DND-41 (cell line): ENCODE measurements at regions not wholly inside any gene's neighbourhood (a gene's known extent, or its start where the extent isn't known, plus 50 kb on each side); places are given as distances from the start of the nearest gene placed in this dataset.

Source experiments
- ATAC-seq: fragments of 200-7000 bp; cut with Tn5 transposase; 3 replicates; pipeline ENCODE4 v1.9.1; 2021; ENCODE audit warnings: low read depth; ENCODE audit not compliant: insufficient read depth
- DNase-seq: peaks from one replicate; pipeline ENCODE4 v3.0.0-alpha.2; 2020
- H2AFZ ChIP-seq: 2 replicates; pipeline ENCODE4 v1.6.0; 2012; ENCODE audit warnings: low read depth, low read length
- H3K27ac ChIP-seq: 2 replicates; pipeline ENCODE4 v1.5.1; 2012; ENCODE audit warnings: low read length, inconsistent platforms
- H3K27me3 ChIP-seq: fragments of 200-600 bp; sonication (generic); 2 replicates; pipeline ENCODE4 v1.6.0; 2012; ENCODE audit warnings: low read length, mild to moderate bottlenecking, inconsistent platforms; ENCODE audit not compliant: insufficient read depth, poor library complexity
- H3K36me3 ChIP-seq: 2 replicates; pipeline ENCODE4 v1.5.1; 2012; ENCODE audit warnings: low read length, inconsistent platforms; ENCODE audit not compliant: insufficient read depth
- H3K4me1 ChIP-seq: 2 replicates; pipeline ENCODE4 v1.5.1; 2012; ENCODE audit warnings: mild to moderate bottlenecking, low read length; ENCODE audit not compliant: insufficient read depth
- H3K4me2 ChIP-seq: 2 replicates; pipeline ENCODE4 v1.6.0; 2012; ENCODE audit warnings: mild to moderate bottlenecking, moderate library complexity, low read length, inconsistent platforms; ENCODE audit not compliant: insufficient read depth
- H3K4me3 ChIP-seq, 2 experiments: fragments of 200-600 bp in 1 of 2; shearing (Covaris generic) in 1 of 2; 2 replicates each; pipeline ENCODE4 v1.5.1; 2012 to 2016; ENCODE audit warnings: inconsistent platforms in 2 of 2, low read length in 2 of 2, mild to moderate bottlenecking in 2 of 2, low read depth in 1 of 2, moderate library complexity in 1 of 2
- H3K79me2 ChIP-seq: 2 replicates; pipeline ENCODE4 v1.6.0; 2012; ENCODE audit warnings: low read length, inconsistent platforms; ENCODE audit not compliant: insufficient read depth
- H3K9ac ChIP-seq: 2 replicates; pipeline ENCODE4 v1.6.0; 2012; ENCODE audit warnings: low read depth, mild to moderate bottlenecking, inconsistent platforms, low read length, moderate library complexity
- H3K9me3 ChIP-seq: 2 replicates; pipeline ENCODE4 v1.5.1; 2012; ENCODE audit warnings: low read length, moderate library complexity, mild to moderate bottlenecking, inconsistent platforms; ENCODE audit not compliant: insufficient read depth, severe bottlenecking
- H4K20me1 ChIP-seq: 2 replicates; pipeline ENCODE4 v1.6.0; 2012; ENCODE audit warnings: low read length; ENCODE audit not compliant: insufficient read depth
- CTCF ChIP-seq: IDR thresholded peaks from 2 replicates; pipeline ENCODE4 v1.5.1; 2012; ENCODE audit warnings: borderline replicate concordance, low read length, moderate library complexity, mild to moderate bottlenecking; ENCODE audit not compliant: poor library complexity, severe bottlenecking; ENCODE audit errors: extremely low read depth
- EZH2 ChIP-seq: IDR thresholded peaks from 3 replicates; pipeline ENCODE4 v1.6.1; 2012; ENCODE audit warnings: borderline replicate concordance, low read depth, mild to moderate bottlenecking, moderate library complexity, low read length, inconsistent platforms; ENCODE audit not compliant: severe bottlenecking

GRCh38 chr19:31444931-31445330 is 95.7 kb upstream of the TSHZ3 start:
- Histone ChIP-seq H3K4me2 (no peak overlapping the region), H3K9ac (no peak overlapping the region), H2AFZ (no peak overlapping the region), H3K4me1 (no peaks in the 10 kb centered on the region), H3K9me3 (peaks cover 9% of the 10 kb centered on the region), H3K79me2 (no peaks in the 10 kb centered on the region), H3K36me3 (no peaks in the 10 kb centered on the region), H4K20me1 (no peaks in the 10 kb centered on the region), H3K4me3 (no peak overlapping the region), H3K27me3 (no peaks in the 10 kb centered on the region), H3K27ac (no peak overlapping the region)
- TF ChIP-seq CTCF (no peak), EZH2 (no peak)
- DNase-seq = no peak
- ATAC-seq = no peak

- H4K20me1 ChIP-seq = no peaks in the 10 kb centered on the region
- no peak overlapping the region for H2AFZ ChIP-seq
- peaks cover 9% of the 10 kb centered on the region for H3K9me3 ChIP-seq
- no peak overlapping the region for H3K4me3 ChIP-seq
- H3K4me2 ChIP-seq = no peak overlapping the region
- H3K27me3 ChIP-seq = no peaks in the 10 kb centered on the region
- no peaks in the 10 kb centered on the region for H3K36me3 ChIP-seq
- TF ChIP-seq EZH2 (no peak), CTCF (no peak)
- DNase-seq (no peak), ATAC-seq (no peak)
- no peak overlapping the region for H3K9ac ChIP-seq
- H3K4me1 ChIP-seq = no peaks in the 10 kb centered on the region
- H3K27ac ChIP-seq = no peak overlapping the region
- no peaks in the 10 kb centered on the region for H3K79me2 ChIP-seq
Observed at GRCh38 chr19:31445406-31445805, 96.2 kb upstream of the TSHZ3 start.

GRCh38 chr19:31448221-31448657 is 99.0 kb upstream of the TSHZ3 start:
- Histone ChIP-seq H3K27me3 (peaks cover 4% of the 10 kb centered on the region), H4K20me1 (no peaks in the 10 kb centered on the region), H3K4me1 (no peaks in the 10 kb centered on the region), H3K79me2 (no peaks in the 10 kb centered on the region), H2AFZ (no peak overlapping the region), H3K27ac (no peak overlapping the region), H3K9ac (no peak overlapping the region), H3K4me3 (no peak overlapping the region), H3K36me3 (no peaks in the 10 kb centered on the region), H3K4me2 (no peak overlapping the region), H3K9me3 (peaks cover 9% of the 10 kb centered on the region)
- ATAC-seq (no peak), DNase-seq (peak; percentile 10)
- no peak for TF ChIP-seq EZH2
- TF ChIP-seq CTCF = no peak

GRCh38 chr19:31449379-31449778 is 100.1 kb upstream of the TSHZ3 start:
- Histone ChIP-seq H3K4me3 (no peak overlapping the region), H4K20me1 (no peaks in the 10 kb centered on the region), H3K36me3 (no peaks in the 10 kb centered on the region), H3K9me3 (peaks cover 9% of the 10 kb centered on the region), H3K27ac (no peak overlapping the region), H3K27me3 (peaks cover 4% of the 10 kb centered on the region), H3K4me1 (no peaks in the 10 kb centered on the region), H3K4me2 (no peak overlapping the region), H3K9ac (no peak overlapping the region), H2AFZ (no peak overlapping the region), H3K79me2 (no peaks in the 10 kb centered on the region)
- ATAC-seq = no peak
- no peak for DNase-seq
- no peak for TF ChIP-seq EZH2
- no peak for TF ChIP-seq CTCF
